HG03196 (cell line): ENCODE measurements at regions not wholly inside any gene's neighbourhood (a gene's known extent, or its start where the extent isn't known, plus 50 kb on each side); places are given as distances from the start of the nearest gene placed in this dataset.
"Not testable (repeated sequence)": the region's sequence is repeated elsewhere in the genome, so short reads cannot be mapped to it uniquely, and the experiment has no call there.

Experiments used
- ATAC-seq: cut with Tn5 transposase; IDR thresholded peaks from one replicate; pipeline ENCODE4 v1.9.1; 2021; ENCODE audit not compliant: unreplicated experiment

DNA sequence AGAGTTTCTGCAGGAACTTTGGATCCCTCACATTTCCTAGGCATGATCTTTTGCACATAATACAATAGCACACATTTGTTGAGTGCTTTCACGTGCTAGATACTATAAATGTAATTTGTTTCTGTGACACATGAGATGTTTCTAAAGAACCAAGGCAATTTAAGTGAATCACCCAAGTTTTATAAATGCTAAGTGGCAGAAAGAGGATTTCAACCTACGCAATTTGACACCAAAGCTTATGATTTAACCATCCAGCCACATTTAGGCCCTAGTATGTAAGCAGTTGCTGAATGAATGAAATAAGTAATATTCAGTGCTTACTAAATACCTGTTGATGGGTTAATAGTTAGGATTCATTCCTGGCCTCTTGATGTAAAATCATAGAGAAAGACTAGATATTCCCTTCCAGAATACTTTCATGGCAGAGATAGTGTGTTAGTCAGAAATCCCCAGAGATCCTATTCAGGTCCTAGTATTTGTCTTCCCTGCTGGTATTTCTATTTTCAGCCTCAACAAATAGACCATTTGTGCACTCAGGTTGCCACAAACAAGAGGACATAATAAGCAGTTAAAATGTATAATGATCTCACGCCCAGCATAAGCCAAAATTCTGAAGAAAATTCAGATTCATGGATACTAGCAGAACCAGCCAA lies 572.6 kb downstream of the IPMK start:
- ATAC-seq = no peak

DNA sequence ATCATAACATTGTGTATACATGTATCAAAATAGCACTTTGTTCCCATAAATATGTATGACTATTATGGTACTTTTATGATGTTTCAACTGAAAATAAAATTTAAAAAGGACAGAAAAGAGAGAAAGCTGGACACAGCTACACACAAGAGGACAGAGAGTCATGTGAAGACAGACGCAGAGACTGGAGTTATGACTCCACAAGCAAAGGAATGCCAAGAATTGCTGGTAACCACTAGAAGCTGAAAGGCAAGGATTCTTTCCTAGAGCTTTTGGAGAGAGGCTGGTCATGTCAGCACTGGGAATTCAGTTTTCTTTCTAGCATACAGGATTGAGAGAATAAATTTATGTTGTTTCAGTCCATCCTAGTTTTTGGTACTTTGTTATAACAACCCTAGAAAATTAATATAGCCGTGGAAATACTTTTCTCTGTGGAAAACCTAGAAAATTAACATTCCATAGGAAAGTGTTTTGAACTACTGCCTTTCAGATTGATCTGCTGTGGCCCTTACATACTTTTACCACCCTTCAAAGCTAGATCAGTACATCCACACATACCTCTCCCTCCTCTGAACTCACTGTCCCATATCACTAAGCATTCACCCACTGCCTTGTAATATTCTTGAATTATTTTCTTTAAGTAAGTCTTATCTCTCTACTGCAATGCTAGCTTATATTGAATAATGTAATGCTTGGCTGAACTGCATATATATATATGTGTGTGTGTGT lies 575.3 kb downstream of the IPMK start:
- ATAC-seq = no peak

DNA sequence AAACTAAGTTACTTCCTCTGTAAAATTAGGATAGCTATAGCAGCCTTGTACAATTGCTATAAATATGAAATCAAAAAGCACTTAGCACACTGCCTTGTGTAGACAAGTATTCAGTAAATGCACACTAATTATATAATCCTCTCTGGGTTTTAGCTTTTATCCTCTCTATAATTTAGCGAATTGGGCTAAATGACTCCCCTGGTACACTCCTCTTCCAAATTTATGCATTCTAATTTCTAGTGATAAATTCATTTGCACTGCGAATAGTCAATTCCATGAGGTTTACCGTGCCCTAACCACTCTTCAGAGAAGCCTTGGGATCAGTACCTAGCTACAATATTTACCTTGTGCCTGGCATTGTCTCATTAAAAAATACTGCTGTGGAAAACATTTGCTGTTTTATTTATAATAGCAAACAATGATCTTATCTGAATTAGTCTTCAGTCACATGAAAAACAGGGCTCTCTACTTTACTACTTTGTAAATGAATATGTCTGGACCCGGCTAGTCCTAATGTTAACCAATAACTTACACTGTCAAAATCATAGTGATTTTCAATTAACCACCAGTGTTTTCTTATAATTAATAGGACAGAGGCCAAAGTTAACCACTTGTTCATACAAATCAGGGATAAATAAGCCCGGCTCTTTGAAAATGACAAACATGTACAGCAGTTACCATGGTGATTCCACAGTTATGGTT lies 577.9 kb downstream of the IPMK start:
- no peak for ATAC-seq

DNA sequence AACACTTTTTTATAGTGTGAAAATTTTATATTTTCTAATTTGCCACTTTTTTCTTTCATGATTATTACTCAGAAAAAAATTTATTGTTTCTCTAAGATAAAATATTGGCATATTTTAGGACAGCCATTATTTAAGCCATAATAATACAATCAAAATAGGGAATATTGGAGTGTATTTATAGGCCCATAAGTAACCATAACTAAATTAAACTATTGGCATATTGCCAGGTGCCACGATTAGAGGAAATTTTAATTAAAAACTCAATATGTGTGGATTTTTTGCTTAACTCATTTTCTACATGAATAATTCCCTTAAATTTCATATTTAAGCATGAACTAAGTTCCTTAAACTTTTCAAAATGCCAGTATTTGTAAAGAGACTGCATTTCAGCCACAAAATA lies 587.8 kb downstream of the IPMK start:
- ATAC-seq = no peak

DNA sequence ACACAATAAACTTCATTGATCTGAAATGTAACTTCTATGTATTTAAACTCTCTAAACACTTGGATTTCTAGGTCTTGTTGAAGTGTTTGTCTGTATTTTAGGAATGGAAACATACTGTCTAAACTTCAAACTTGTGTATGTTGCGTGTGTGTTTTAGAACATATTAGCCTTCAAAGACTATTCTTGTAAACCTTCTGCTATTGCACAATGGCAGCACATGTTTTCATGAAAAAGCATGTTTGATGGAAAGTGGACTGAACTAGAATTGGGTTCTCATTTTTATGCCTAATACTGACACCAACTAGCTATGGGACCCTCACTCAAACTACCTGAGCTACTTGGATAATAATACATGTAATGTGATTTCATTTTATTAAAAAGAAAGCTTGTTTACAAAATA lies 592.6 kb downstream of the IPMK start:
- no peak for ATAC-seq

DNA sequence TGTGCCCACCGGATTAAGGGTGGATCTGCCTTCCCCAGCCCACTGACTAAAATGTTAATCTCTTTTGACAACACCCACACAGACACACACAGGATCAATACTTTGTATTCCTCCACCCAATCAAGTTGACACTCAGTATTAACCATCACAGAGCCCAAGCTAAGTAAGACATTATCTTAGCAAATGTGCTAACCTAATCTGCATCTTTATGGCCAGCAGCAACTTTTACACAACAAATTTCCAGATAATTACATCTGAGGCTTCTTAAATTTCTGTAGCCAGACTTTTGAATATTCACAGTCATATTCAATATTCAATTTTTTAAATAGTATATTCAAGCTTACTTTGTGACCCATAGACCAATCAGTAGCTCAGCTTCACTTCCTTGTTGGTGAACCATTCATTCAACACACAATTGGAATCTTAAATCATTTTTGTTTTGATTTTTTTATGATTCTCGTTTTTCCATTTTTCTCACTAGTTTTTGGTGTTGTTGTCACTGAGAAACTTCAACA lies 594.2 kb downstream of the IPMK start:
- ATAC-seq = no peak

DNA sequence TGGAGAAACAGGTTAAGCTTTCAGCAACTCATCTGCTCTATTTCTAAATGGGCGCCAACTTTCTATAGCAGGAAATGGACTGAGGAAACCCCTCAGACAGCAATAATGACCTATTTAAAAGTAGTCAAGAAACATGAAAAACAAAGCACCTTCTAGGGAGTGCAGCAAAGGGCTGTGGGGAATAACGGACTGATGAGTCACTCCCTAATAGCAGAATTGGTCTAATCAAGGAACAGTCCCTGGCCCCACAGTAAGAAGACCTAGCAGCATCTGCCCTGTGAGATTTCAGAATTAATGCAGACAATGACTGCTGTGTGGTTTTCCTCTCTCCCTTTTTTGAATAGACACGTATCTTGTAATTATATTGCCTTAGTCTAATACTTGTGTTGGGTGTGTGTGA lies 602.9 kb downstream of the IPMK start:
- ATAC-seq = no peak

DNA sequence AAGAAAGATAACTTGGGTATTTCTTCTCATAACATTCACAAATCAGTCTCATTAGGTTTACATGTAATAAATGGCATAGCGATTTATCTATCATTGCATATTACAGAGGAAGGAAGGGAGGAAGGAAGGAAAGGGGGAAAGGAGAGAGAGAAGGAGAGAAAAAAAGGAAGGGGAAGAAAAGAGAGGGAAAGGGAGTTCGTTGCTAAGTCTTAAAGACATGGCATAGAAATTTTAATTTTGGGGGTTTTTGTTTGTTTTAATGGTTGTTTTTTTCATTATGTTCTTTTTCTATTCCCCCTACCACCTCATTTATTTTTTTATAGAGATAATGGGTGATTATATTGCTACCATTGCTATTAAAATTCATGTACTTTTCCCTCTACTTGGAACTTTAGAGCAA lies 604.3 kb downstream of the IPMK start:
- no peak for ATAC-seq

DNA sequence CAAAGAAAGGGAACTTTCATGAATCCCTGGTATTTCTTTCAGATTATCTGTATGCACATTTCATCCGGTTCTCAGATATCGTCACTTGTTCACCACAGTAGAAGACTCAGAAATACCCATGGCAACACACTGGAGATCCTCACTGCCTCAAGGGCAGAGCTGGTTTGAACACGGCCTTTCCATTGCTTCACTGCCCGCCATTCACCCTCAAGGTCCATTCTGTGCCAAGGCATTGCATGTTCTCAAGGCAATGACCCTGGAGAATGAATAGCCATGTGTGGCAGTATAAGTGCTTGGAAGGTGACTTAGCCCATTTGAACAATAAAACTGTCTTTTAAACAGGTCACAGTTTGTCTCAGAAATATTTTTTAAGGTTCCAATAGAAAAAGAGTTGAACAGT lies 606.5 kb downstream of the IPMK start:
- ATAC-seq = no peak

DNA sequence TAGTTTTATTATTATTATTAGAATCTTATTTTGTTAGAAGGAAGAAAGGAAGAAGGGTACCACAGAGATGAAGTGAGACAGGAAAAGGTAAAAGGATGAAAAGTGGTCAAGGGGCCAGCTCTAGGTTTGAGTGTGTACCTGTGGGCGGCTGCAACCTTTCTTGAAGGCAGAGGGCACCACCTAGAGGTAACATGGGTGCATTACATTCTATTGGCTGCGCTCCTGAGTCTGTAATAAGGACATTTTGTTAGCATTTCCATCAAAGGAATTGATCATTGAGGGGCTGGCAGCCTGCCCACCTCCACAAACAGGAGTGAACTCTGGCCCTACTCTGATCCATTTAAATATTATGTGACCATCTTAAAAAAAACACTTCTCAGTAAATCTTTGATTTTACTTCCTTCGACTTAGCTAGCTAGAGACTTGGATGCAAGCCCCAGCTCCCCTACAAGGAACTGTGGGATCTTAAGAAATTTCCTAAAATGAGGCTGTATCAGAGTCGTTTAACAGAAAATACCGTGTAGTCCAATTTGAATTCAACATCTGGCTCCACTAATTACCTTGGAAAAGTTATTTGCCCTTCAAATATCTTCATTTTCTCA lies 610.4 kb downstream of the IPMK start:
- peak; percentile 89 for ATAC-seq

DNA sequence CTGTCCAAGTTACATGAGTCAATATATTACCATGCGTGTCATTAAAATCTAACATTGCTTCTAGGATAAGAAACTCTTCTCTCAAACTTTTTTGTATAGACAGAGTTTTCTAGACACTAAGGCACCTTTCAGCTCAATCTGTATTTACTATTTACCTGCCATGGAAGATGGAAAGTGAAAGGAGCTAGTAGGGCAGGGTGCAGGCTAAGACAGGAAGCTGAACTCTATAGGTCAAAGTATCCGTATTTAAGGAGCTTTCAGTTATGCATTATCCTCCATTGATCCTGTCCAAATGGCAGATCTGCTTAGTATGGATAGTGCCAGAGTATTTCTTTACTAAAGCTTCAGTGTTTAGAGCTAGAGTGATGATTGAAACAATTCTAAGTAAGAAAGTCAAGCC lies 612.8 kb downstream of the IPMK start:
- ATAC-seq = peak; percentile 47

DNA sequence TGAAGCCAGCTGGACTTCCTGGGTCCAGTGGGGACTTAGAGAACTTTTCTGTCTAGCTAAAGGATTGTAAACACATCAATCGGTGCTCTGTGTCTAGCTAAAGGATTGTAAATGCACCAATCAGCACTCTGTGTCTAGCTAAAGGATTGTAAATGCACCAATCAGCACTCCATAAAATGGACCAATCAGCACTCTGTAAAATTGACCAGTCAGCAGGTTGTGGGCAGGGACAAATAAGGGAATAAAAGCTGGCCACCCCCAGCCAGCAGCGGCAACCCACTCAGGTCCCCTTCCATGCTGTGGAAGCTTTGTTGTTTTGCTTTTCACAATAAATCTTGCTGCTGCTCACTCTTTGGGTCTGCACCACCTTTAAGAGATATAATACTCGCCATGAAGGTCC lies 622.6 kb downstream of the IPMK start:
- ATAC-seq = not testable (repeated sequence)

DNA sequence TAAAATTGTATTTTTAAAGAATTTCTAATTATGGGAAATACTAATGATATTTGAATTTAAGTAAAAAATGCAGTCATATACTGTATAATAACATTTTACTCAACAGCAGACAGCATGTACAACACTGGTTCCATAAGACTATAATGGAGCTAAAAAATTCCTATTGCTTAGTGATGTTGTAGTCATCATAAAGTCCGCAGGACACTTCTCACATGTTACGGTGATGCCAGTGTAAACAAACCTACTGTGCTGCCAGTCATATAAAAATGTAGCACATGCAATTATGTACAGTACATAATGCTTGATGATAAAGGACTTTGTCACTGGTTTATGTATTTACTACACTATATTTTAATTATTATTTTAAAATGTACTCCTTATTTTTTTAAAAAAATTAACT lies 629.3 kb downstream of the IPMK start:
- no peak for ATAC-seq

DNA sequence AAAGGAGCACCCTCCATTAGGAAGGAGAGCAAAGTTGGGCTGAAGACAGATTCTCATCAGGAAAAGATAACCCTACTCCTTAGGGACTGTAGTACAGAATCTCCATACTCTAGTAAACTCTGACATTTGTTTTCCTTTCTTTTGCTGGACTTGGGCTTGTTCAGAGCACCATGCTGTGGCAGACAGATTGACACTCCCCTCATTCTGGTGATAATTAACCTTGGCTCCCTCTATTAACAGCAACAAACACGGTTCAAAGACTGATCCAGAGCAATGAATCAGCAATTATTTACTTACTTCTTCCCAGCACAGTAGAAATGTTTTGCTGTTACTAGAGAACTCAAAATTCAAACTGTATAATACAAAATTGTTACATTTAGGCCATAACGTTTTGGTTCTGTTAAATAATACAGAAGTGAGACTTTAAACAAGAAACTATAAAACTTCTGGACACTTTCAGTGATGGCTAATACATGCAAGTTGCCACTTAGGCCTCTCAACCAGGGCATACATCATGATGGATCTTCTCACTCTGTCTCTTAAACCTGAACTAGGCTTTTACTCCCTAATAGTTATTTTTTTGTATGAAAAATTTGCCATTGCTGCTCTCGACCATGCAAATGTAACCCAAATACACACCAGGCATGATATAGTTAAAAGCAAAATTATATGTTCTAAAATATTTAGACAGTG lies 639.0 kb downstream of the IPMK start:
- ATAC-seq = no peak

DNA sequence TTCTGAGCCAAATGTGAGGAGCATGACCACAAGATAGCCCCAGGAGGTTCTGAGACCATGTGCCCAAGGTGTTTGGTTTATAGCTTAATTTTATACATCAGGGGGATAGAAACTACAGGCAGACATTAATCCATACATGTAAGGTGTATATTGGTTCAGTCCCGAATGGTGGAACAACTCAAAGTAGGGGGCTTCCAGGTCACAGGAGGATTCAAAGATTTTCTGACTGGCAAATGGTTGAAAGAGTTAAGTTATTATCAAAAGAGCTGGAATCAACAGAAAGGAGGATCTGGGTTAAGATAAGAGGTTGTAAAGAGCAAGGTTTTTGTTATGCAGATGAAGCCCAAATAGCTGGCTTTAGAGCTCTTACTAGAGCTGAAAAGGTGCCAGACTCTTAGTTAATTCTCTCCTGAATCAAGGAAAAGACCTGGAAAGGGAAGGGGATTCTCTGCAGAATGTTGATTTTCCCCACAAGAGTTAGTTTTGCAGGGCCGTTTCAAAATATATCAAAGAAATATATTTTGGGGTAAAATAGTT lies 640.0 kb downstream of the IPMK start:
- no peak for ATAC-seq

DNA sequence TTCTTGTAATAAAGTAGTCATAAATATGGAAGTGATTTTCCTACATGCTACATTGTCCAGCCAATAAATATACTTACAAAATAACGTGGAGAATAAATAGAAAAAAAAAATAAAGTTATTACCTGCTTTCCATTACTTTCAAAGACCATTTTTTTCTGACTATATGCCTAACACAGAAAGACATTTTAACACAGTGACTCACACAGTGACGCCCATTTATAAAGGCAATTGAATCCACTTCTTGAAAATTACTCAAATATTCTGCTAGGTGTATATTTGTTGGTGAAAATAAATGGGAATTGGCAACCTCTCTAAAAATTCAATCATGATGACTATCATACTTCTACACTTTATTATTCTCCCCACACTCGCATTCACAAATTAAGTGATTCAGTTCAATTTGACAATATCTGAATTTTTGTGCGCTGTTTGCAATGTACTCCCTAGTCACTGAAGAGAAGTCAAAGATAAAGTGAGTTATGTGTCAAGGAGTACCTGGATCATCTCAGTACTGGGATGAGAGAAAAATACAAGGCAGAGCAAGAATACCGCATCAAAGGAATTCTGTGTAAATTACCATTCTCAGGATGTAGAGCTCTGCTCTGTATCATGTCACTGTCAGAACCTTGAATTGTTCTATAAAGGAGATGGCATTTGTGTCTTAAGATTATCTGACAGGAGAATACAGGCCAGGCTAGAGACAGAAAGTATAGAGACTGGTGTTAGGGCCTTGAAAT lies 642.7 kb downstream of the IPMK start:
- ATAC-seq = no peak

DNA sequence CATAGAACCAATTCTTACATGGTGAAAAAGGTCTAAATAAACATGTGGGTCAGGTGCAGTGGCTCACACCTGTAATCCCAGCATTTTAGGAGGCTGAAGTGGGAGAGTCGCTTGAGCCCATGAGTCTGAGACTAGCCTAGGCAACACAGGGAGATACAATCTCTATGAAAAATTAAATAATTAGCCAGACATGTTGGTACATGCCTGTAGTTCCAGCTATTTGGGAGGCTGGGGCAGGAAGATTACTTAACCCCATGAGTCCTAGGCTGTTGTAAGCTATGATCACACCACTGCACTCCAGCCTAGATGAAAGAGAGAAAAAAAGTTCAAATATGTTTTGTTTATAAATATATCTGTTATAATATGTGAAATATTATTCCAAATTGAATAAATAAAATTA lies 643.6 kb downstream of the IPMK start:
- no peak for ATAC-seq

DNA sequence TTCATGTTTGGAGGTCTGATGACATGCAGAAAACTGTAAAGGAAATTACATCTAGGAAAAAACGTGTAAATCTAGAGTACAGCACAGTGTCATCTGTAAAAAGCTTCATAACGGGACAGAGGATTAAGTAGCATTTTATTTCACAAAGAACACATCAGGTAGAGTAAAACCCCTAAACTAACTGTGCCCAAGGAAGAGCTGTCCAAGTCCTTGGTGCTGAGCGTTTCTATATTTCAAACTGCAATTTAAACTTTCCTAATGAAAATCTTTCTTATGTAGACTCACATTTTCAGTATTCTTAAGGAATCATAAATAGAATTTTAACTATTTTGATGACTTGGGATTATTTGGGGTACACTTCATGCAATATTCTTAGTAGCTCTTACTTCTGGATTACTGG lies 646.2 kb downstream of the IPMK start:
- no peak for ATAC-seq

DNA sequence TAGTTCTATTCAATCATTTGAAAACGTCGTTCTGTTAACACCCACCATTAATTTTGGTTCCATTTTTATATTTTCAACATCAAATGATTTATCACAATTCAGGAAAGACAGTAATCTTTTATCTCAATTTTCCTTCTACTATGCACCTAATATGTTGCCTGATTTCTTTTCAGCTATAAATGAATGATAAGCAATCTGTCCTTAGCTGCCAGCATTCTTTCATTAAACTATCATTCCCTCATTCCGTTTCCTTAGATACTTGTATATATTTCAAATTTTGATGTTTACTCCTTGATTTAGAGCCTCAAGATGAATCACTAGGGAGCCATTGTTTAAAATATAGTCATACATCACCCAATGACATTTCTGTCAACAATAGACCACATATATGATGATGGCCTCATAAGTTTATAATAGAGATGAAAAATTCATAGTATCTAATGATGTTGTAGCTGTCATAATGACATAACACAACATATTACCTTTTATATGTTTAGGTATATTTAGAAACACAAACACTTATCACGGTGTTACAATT lies 661.7 kb downstream of the IPMK start:
- ATAC-seq = no peak

DNA sequence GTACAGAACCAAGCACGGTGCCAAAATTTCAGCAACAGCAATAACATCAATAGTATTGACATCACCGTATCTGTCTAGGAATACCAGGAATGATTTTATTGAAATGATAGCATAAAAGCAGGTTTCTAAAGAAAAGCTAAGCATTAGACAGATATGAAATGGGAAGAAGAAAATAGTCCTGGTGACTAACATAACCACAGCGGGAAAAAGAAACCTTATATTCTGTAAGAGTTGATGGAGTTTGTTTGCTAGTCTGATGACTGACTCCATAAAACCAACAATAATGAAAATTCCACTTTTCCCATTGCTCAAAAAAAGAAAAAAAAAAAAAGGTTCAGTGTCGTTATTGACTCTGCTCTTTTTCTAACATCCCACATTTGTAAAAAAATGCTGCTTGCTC lies 668.3 kb downstream of the IPMK start:
- ATAC-seq = no peak
